Endodermal cell (in vitro differentiated cells): ENCODE measurements at regions not wholly inside any gene's neighbourhood (a gene's known extent, or its start where the extent isn't known, plus 50 kb on each side); places are given as distances from the start of the nearest gene placed in this dataset.
"Not testable (repeated sequence)": the region's sequence is repeated elsewhere in the genome, so short reads cannot be mapped to it uniquely, and the experiment has no call there.

Source experiments
- DNase-seq: peaks from one replicate; pipeline ENCODE4 v3.0.0-alpha.2; 2017
- H3K27ac ChIP-seq: 2 replicates; pipeline ENCODE4 v1.5.1; 2013; ENCODE audit warnings: mild to moderate bottlenecking, low read depth, low read length, moderate library complexity
- H3K27me3 ChIP-seq: 2 replicates; pipeline ENCODE4 v1.6.1; 2013; ENCODE audit warnings: mild to moderate bottlenecking, low read length, moderate library complexity; ENCODE audit not compliant: insufficient read depth, control insufficient read depth, poor library complexity, severe bottlenecking
- H3K36me3 ChIP-seq: 2 replicates; pipeline ENCODE4 v1.7.0; 2013; ENCODE audit warnings: mild to moderate bottlenecking, low read length, moderate library complexity; ENCODE audit not compliant: control insufficient read depth, insufficient read depth
- H3K4me1 ChIP-seq: one replicate; pipeline ENCODE4 v1.7.0; 2013; ENCODE audit warnings: low read length; ENCODE audit not compliant: control insufficient read depth, insufficient read depth
- H3K4me3 ChIP-seq: 2 replicates; pipeline ENCODE4 v1.5.1; 2013; ENCODE audit warnings: mild to moderate bottlenecking, low read length, moderate library complexity
- H3K9ac ChIP-seq: 2 replicates; pipeline ENCODE4 v1.6.1; 2013; ENCODE audit warnings: mild to moderate bottlenecking, low read length, moderate library complexity; ENCODE audit not compliant: poor library complexity, severe bottlenecking; ENCODE audit errors: extremely low read depth
- H3K9me3 ChIP-seq: 2 replicates; pipeline ENCODE4 v1.6.1; 2013; ENCODE audit warnings: mild to moderate bottlenecking, low read length, moderate library complexity; ENCODE audit not compliant: control insufficient read depth
- H3K27ac Mint-ChIP-seq: 2 replicates; pipeline ENCODE4 v1.8.0; 2020; ENCODE audit warnings: mixed read lengths
- H3K27me3 Mint-ChIP-seq: 2 replicates; pipeline ENCODE4 v1.8.0; 2021; ENCODE audit warnings: mild to moderate bottlenecking, mixed read lengths; ENCODE audit not compliant: insufficient read depth
- H3K36me3 Mint-ChIP-seq: 2 replicates; pipeline ENCODE4 v1.8.0; 2020; ENCODE audit warnings: low read depth, mixed read lengths
- H3K4me1 Mint-ChIP-seq: 2 replicates; pipeline ENCODE4 v1.8.0; 2020; ENCODE audit warnings: mixed read lengths
- H3K4me3 Mint-ChIP-seq: 2 replicates; pipeline ENCODE4 v1.8.0; 2020; ENCODE audit warnings: mild to moderate bottlenecking, moderate library complexity, mixed read lengths
- H3K9me3 Mint-ChIP-seq: 2 replicates; pipeline ENCODE4 v1.8.0; 2020; ENCODE audit warnings: mild to moderate bottlenecking, mixed read lengths
- CTCF ChIP-seq: fragments of 200-600 bp; sonication (generic); conservative IDR thresholded peaks from 2 replicates; pipeline ENCODE4 v1.5.0; 2021; ENCODE audit warnings: antibody characterized with exemption, mild to moderate bottlenecking
- WGBS, 2 experiments: methylation state at CpG; one replicate each; pipeline versions ENCODE4 v1.1.5 to v1.1.7; 2013; ENCODE audit warnings: missing lambda C conversion rate in 2 of 2, mixed read lengths in 1 of 2; ENCODE audit not compliant: insufficient coverage in 1 of 2, insufficient read length in 1 of 2; 5-methylcytosine and 5-hydroxymethylcytosine counted together

- H3K4me3 Mint-ChIP-seq = not testable (repeated sequence)
Observed at GRCh38 chr11:3437441-3437840, 58.5 kb upstream of the ZNF195 start.

GRCh38 chr11:3434976-3435375 lies 56.0 kb upstream of the ZNF195 start:
- Histone ChIP-seq H3K4me3 (no peak overlapping the region), H3K27ac (no peak overlapping the region), H3K4me1 (no peaks in the 10 kb centered on the region), H3K9ac (no peak overlapping the region), H3K9me3 (no peaks in the 10 kb centered on the region), H3K27me3 (no peaks in the 10 kb centered on the region), H3K36me3 (no peaks in the 10 kb centered on the region)
- no peak for TF ChIP-seq CTCF
- Mint-ChIP-seq H3K27me3 (no peaks in the 10 kb centered on the region), H3K4me1 (no peaks in the 10 kb centered on the region), H3K9me3 (no peaks in the 10 kb centered on the region), H3K4me3 (no peak overlapping the region), H3K27ac (no peak overlapping the region), H3K36me3 (no peaks in the 10 kb centered on the region)
- 97 to 98% methylated on average over 20 to 28 of the region's 28 CpGs for WGBS, 2 experiments
- DNase-seq = no peak

More at GRCh38 chr11:3437441-3437840, 58.5 kb upstream of the ZNF195 start:
- not testable (repeated sequence) for H3K9me3 Mint-ChIP-seq, H3K27ac Mint-ChIP-seq, H3K27ac ChIP-seq, H3K4me3 ChIP-seq, H3K9me3 ChIP-seq, H3K9ac ChIP-seq, H3K4me1 Mint-ChIP-seq, H3K36me3 Mint-ChIP-seq, H3K27me3 ChIP-seq, H3K27me3 Mint-ChIP-seq, H3K4me1 ChIP-seq, DNase-seq, H3K36me3 ChIP-seq
- WGBS, 2 experiments = 96 to 97% methylated on average over 12 to 14 of the region's 14 CpGs

GRCh38 chr11:3429191-3429590 lies 50.2 kb upstream of the ZNF195 start:
- DNase-seq, H3K4me3 Mint-ChIP-seq, H3K9ac ChIP-seq, H3K36me3 ChIP-seq, H3K27me3 ChIP-seq, H3K27ac ChIP-seq, H3K36me3 Mint-ChIP-seq, H3K27ac Mint-ChIP-seq, H3K9me3 Mint-ChIP-seq, H3K4me3 ChIP-seq, H3K4me1 ChIP-seq, H3K27me3 Mint-ChIP-seq, H3K9me3 ChIP-seq: not testable (repeated sequence)
- peaks cover 14% of the 10 kb centered on the region for H3K4me1 Mint-ChIP-seq
- WGBS, 2 experiments = 72 to 74% methylated on average over 3 to 5 of the region's 6 CpGs
